Hepatocyte (in vitro differentiated cells): ENCODE measurements at regions not wholly inside any gene's neighbourhood (a gene's known extent, or its start where the extent isn't known, plus 50 kb on each side); places are given as distances from the start of the nearest gene placed in this dataset.

Experiments
- CTCF ChIP-seq: fragments of 200-600 bp; sonication (generic); IDR thresholded peaks from 2 replicates; pipeline ENCODE4 v1.5.1; 2016; ENCODE audit warnings: antibody characterized with exemption, mild to moderate bottlenecking; ENCODE audit not compliant: poor library complexity
- EZH2 ChIP-seq: fragments of 200-600 bp; sonication (generic); IDR thresholded peaks from 2 replicates; pipeline ENCODE4 v1.6.1; 2016; ENCODE audit warnings: antibody characterized with exemption, mild to moderate bottlenecking, borderline replicate concordance

DNA sequence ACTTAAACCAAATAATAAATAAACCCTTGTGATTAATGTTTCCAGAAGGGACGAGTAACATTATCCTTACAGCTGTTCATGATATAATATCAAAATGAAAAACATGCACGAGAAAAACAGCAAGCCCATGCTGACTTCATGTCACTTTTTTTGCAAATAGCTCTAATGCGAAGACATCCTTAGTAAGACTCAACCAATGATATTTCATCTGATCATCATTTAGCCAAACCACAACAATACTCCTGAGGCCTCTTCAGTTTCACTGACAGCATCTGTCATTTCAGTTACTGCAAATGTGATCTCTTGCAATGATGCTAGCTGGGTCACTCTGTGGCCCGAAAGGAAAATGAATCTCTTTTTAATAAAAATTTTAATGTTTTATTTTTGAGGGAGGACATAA lies 74.0 kb downstream of the POLR2M start:
- TF ChIP-seq EZH2 (no peak), CTCF (no peak)
